NCI-H526 (cell line): ENCODE measurements at regions not wholly inside any gene's neighbourhood (a gene's known extent, or its start where the extent isn't known, plus 50 kb on each side); places are given as distances from the start of the nearest gene placed in this dataset.
A peak's percentile ranks its signal among the peaks of the same experiment; 100 is the strongest.
"Not testable (repeated sequence)": the region's sequence is repeated elsewhere in the genome, so short reads cannot be mapped to it uniquely, and the experiment has no call there.

Experiments used
- DNase-seq, 2 experiments: peaks; one replicate each; lab custom pipeline; 2025; lab: John Stamatoyannopoulos, UW

DNA sequence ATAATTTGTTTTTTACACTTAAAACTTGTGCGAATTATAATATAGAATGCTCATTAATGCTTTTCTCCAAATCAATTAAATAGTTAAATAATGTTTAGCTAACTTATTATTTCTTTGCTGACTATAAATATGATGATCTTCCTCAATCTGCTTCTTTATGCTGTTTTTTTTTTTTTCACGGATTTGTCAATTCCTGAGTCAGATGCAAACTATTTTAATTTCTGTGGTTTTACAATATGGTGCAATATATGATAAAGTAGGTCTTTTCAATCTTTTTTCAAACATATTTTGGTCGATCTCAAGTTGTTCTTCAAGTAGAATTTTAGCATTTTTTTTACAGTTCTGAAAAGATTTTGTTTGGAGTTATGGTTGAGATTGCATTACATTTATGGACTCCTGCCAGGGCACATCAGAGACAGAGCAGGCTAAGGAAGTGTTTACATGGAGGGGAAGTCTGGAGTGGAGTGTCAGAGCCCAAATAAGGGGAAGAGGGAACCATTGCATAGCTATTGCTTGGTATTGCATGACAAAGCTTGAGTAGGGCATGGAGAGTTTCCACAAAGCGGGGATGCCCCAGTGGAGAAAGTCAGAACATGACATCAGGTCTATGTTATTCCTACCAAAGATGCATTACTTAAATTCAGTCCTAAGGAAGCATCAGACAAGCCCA is 204.4 kb downstream of the OTUD1 start:
- no peak for DNase-seq

DNA sequence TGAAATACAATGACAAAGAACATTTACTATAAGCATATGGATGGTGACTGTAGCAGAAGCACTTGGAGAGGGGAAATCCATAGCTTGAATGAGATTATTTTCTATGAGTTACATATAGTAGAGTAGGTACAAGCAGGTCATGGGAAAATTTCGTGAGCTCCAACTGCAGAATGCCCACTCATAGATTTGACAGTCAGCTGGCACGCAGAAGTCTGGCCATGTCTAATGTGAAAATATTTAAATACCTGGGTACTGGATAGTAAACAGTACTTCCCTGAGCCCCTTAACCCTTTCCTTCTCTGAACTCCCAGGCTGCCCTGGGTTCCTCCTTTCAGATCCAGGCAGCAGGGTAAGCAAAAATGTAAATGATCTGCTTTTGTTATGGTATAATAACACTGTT is 209.7 kb downstream of the OTUD1 start:
- DNase-seq = no peak

DNA sequence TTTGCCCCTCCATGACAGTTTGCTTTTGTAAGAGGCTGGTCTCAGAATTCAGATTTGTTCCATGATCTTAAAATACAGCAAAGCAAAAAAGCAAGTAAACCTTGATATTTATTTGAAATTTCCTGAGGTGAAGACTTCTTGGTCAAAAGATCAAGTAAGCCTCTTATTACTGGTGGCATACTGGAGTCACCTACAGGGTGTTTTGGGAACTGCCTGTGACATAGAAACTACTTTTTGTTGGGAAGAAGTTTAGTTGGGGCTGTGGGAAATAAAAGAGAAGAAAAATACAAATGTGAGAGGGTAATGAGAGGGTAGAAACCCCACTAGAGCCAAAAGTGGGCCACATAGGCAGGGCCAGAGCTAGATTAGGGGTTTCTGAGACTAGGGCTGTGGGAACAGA is 217.9 kb downstream of the OTUD1 start:
- peak in 1 of 2 experiments; percentile 0 for DNase-seq

DNA sequence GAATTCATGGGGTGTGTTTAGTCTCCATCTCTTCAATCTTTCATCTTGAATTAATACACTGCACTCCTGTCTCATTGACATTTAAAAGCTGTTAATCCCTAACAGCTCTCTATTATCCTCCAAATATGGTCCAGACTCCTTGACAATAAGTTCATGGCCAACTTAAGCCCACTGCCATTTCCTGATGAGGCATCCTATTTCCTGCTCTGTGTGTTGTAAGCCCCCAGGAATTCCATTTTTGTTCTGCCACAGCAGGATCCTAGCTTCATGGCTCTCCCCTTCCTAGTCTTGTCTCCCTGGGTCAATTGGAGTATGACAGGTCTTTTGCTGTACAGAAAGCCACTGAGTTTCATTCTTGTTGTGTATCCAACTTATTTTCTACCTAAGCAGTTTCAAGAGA is 218.8 kb downstream of the OTUD1 start:
- DNase-seq = no peak

DNA sequence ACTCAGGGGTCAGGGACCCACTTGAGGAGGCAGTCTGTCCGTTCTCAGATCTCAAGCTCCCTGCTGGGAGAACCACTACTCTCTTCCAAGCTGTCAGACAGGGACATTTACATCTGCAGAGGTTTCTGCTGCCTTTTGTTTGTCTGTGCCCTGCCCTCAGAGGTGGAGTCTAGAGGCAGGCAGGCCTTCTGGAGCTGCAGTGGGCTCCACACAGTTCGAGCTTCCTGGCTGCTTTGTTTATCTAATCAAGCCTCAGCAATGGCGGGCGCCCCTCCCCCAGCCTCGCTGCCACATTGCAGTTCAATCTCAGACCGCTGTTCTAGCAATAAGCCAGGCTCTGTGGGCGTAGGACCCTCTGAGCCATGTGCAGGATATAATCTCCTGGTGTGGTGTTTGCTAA is 233.0 kb downstream of the OTUD1 start:
- DNase-seq = not testable (repeated sequence)

DNA sequence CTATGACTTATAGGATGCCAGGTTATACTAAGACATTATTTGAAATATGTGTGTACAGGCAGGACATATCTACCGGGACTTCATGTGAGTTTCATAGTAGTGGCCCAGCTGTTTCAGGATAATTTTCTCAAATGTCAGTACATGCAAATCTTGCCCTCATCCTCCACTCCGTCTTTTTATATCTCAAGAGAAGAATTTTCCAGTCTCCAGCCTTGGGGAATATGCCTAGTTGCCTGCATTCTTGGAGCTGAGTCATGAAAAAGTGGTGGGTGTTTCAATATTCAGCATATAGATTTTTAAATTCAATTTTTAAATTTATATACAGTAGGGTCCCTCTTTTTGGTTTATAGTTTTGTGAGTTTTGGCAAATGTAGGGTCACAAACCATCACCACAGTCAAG is 236.7 kb downstream of the OTUD1 start:
- DNase-seq = peak; percentile 40 to 46

DNA sequence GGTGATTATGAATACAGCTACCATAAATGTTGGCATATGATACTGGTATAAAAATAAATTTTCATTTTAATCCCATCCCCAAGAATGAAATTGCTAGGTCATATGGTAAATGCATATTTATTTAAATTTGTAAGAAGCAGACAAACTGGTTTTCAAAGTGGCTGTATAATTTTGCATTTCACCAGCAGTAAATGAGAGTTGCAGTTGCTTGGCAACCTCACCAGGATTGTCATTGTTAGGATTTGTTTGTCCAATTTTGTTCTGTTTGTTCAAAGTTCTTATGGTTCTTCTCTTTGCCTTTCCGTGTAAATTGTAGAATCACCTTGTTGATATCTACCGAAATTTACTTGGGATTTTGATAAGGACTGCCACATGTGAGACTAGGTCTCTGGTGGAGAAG is 237.4 kb downstream of the OTUD1 start:
- DNase-seq = peak; percentile 71 to 81

DNA sequence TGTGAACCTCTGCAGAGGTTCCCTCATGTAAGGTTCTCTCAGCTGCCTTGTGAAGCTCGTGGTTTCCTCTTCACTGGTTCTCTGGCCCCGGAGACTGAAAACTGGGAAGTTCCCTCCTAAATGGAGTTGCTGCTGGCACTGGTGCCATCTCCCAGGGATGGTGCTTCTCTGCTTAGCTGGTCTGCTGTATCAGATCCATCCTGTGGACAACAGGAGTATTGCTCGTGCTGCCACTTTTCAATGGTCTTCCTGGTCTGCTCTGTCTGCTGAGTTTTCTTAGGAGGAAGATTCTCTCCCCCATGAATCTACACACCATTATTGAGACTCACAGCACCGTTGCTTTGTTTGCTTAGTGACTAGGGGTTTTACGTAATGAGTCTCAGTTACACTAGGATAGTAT is 247.8 kb downstream of the OTUD1 start:
- no peak for DNase-seq

DNA sequence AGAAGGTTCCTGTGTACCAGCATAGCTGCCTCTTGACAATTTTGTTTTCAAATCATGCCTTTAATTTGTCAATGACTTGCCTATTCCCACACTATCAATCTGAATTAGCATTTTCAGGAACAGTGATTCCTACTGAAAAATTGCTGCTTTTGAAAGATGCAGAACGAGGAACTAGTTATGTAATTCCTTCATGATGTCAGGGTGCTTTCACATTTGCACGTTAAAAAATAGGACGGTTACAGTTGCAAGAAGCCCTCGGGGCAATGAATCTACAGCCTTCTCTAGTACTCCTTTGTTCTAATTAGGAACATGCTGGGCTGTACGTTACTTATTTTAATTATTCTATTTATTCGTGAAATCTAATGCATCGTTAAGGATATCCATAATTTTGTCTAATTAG is 253.9 kb downstream of the OTUD1 start:
- peak in 1 of 2 experiments; percentile 2 for DNase-seq

DNA sequence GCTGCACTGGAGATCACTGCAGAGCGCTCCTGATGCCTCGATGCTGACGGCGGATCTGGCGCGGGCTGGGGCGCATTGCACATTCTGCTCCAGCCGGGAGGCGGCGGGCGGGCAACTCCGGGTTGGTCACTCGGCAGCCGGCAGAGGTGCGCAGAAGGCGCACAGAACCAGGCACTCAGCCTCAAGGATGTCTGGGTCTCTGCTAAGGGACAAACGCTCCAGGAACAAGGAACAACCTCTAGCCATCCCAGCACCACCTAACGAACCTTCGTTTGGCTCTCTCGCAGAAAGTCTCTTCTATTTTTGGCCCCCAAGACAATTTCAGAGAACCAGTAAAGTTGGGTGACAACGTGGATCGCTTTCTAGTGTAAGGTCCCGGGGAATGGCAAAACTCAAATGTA is 254.6 kb downstream of the OTUD1 start:
- DNase-seq = peak in 1 of 2 experiments; percentile 41

DNA sequence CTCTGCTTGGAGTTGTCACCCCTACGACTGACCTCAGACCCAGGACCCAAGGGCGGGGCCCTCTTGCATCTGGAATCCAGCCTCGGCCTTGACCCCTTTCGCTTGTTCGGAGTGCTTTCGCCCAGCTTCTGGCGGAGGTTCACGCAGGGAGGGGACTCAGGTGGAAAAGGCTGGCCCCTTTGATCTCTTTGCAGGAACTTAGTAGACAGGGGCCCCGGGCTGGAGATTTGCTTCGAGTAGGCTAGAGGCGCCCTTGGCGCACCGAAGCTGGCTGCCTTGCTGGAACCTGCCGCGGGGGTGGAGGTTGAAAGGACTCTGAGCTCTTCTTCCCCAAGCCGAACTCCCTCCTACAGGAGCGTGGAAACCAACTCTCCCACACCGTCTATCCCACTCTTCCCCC is 255.1 kb downstream of the OTUD1 start:
- no peak for DNase-seq

DNA sequence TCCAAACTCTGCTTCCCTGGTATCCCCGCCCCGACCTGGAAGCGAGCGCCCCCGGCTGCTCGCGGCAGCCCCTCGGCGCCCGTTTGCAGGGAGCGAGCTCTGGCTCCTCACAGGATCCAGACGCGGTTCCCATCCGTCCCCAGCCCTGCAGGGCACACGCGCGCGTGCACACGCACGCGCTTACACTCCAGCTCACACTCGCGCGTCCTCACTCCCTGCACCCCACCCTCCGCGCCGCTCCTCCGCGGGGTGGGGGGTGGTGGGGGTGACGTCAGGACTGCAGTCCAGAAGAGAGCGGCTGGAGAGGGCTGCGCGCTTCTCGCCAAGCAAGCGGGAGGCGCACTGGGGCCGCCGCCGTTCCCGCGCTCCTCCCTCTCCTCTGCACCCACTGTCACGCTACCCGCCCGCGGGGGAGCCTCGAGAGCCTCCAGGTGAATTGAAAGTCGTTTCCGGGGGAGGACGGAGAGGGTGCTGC is 255.6 kb downstream of the OTUD1 start:
- peak in 1 of 2 experiments; percentile 52 for DNase-seq

DNA sequence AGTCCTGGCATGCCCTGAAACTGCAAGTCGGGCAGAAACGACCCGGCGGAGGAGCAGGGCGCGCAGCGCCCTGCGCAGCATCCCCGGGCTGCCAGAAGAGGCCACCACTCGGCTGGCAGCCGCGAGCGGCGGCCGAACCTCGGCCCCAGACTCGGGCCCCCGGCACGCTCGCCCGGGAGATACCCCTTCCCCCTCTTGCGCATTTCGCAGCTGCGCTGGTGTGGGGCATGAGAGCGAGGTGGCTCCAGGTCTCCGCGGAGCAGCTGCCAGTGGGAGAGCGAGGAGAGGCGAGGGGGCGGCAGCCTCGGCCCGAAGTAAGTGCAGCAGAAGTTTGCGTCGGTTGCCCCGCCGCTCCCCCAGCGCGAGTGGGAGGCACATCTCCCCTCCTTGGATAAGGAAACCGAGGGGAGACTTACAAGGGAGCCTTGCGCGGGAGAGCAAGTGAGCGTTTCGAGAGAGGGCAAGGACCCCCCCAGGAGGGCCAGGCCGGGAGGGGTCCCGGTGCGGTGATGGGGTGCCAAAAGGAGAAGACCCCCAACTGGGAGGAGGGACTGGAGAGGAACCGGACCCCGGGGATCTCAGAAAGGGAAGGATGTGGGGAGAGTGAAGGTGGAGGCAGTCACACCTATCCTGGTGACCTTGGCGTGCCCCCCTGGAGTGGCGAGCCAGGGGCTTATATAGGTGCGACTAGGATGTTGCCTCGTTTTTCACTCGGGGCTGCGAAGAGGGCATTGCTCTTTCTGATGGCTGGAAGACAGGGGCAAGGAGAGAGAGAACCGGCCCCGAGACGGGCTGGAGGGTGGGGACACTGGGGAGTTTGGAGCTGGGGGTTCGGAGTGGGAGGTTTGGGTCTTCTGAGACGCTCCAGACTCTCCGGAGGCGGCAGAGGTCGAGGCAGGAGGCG is 256.3 kb downstream of the OTUD1 start:
- peak in 1 of 2 experiments; percentile 51 for DNase-seq

DNA sequence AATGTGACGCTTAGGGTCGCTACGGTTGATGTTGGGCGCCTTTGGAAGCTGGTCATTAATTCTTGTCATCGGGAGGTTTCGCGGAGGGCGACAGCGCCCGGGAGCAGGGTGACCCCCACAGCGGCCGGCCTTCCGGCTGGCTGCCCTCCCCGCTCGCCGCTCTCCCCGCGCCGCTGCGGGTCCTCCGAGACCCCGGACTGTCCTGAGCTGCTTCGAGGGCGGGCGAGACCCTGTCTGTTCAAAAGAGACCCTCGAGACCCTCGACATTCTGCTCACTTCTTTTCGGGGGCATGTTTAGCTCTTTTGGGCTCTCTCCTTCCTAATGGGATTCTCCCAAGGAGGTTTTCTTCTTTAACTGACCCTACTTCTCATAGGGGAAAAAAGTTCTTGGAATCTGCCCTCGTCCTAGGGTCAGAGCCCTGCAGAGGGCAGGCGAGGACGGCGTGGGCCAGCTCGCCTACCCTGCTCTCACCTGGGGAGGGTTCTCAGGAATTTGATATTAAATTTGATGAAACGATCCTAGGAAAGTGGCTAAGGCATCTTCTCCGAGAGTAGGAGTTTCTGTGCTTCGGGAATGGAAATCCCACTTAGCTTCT is 257.0 kb downstream of the OTUD1 start:
- no peak for DNase-seq

DNA sequence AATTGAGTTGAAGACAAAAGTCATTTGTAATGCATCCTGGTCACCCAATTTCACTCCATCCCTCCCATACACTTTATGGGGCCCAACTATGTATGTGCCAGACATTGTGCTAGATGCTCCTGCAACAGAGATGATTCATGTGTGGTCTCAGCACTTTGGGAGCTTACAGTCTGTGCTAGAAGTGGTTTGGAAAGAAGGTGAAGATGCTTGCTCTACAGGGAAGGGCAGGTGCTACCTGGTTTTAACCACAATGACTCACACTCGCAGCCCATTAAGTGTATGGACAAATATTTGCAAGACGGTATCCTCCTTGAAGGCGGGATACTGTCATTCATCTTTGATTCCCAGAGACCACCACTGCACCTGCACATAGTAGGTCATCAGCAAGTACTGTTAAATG is 257.6 kb downstream of the OTUD1 start:
- no peak for DNase-seq

DNA sequence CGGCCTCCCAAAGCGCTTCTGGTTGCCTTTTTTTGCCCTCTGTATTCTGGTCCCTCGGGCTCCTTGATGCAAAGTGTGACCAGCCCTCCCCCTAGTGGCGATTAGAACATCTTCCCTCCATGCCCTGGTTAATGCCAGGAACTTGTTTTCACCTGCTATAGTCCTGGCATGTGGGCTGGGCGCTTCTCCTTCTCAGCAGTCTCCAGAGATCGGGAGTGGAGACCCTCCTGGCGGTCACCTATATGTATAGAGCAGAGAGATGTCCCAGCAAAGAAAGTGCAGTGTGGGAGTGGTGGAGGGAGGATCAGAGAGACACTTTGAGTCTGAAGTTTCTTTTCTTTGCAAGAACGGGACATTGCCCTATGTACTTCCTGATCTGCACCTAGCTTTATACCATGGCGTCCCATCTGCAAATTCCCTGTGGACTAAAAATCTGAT is 264.1 kb downstream of the OTUD1 start:
- DNase-seq = peak; percentile 53 to 90

DNA sequence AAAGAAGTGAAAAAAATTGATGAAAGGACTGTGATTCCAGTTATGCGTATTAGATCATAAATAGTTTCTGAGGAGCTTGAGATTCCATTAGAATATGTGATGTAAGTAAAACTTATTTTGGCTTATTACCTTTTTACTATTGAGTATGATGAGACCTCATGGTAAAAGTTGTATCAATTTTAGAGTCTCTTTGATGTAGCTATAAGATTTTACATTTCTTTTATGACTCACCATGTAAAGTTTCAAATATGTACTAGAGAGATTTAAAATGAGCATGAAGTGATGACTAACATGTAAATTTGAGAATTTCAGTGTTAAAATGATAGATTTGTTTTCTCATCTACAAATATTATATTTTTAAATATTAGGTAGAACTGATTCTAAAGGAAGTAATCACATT is 276.5 kb downstream of the OTUD1 start:
- DNase-seq = no peak

DNA sequence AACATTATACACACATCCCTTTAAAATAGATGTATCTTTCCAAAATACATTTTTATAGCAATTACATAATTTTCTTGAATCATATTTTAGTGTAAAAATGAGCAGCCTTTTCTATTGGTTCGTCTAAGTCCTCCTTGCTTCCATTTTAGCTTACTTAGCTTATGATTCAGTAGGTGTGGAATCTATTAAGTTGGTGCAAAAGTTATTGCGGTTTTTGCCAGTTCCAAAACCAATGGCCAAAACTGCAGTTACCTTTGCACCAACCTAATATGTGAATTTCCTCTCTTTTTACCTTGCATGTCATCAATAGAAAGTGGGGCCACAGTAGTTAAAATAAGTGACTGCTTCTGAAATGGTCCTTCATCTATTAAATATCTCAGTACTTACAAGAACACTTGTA is 279.0 kb downstream of the OTUD1 start:
- no peak for DNase-seq

DNA sequence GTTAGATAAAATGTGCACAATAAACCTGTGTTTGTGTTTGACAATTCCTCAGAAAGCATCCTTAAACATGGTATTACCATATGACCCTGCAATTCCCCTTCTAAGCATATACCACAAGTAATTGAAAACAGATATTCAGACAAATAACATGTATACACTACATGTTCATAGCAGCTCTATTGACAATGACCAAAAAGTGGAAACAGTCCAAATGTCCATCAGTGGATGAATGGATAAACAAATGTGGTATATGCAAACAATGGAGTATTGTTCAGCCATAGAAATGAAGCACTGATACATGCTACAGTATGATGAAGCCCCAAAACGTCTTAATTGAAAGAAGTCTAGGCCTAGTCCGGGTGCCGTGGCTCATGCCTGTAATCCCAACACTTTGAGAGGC is 280.1 kb downstream of the OTUD1 start:
- peak in 1 of 2 experiments; percentile 7 for DNase-seq

DNA sequence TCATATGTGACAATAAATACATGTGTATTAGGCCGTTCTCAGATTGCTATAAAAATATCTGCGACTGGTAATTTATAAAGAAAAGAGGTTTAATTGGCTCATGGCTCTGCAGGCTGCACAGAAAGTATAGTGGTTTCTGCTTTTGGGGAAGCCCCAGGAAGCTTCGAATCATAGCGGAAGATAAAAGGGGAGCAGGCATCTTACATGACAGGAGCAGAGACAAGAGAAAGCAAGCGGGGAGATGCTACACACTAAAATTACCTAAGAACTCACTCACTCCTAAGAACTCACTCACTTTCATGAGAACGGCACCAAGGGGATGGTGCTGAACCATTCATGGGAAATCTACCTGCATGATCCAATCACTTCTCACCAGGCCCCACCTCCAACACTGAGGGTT is 284.9 kb downstream of the OTUD1 start:
- no peak for DNase-seq

DNA sequence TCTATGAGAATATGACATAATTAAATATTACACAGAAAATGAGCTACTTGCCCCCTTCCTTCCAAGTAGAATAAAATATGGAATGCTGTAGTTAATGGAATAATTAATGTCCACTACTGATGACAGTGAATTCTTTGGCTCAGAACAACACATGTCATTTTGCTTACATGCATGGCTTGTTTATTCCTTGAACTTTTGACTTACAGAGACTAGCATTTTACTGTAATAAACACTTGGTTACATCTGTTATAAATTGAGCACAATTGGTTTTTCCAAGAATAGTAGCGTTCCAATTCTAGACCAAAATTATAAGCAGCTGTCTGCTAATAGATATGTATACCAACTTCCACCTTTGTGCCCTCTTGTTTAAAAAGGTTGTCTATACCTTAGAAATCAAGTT is 286.7 kb downstream of the OTUD1 start:
- DNase-seq = no peak

DNA sequence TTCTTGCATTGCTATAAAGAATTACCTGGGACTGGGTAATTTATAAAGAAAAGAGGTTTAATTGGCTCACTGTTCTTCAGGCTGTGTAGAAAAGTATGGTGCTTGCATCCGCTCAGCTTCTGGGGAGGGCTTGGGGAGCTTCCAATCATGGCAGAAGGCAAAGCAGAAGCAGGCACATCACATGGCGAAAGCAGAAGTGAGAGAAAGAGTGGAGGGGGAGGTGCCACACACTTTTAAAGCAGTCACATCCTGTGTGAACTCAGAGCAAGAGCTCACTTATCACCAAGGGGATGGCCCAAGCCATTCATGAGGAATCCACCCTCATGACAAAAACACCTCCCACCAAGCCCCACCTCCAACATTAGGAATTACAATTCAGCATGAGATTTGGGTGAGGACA is 303.5 kb downstream of the OTUD1 start:
- no peak for DNase-seq

DNA sequence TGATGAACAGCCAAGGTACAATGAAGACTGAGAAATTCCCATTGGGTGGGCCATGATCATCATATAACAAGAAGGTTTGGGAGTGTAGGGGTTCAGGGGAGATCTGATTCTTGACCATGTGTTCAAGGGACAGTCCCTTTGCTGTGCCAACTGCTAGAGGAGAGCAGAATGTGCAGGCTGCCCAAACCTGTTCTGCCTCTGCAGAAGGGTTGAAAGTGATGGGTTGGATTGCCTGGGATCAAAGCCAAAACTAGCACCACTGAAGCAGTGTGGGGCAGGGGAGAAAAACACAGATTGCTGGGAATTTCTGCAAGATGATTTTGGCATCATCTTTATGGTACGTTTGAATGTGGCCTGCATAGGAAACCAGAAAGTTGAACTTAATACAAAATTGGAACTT is 303.9 kb downstream of the OTUD1 start:
- DNase-seq = no peak
